ENCODE measurements at regions not wholly inside any gene's neighbourhood (a gene's known extent, or its start where the extent isn't known, plus 50 kb on each side); places are given as distances from the start of the nearest gene placed in this dataset.

DNA sequence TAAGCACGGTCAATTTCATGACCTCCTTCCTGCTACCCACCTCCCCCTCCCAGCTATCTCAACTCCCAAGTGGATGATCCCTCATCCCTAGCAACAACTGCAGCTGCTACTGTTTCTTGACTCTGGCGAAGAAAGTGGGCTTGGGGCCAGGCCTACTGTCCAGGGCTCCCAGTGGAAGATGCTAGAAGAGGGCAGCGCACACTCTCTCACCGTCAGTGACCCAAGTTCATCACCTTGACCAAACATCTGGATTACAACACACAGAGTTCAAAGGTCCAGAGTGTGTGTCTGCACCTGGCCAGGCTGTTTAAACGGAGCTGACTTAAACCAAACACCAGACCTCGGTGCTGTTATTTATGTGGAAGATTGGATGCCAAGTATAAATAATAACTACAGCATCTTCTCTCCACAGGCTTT, 385.6 kb downstream of the SHQ1 start:
- TF ChIP-seq CTCF (IDR thresholded peaks at IDR 0.05) (no peak), POLR2AphosphoS5 (IDR thresholded peaks at IDR 0.05) (no peak), EP300 (IDR thresholded peaks at IDR 0.05) (no peak)
